Pancreas (tissue), 10 donors: ENCODE measurements at regions not wholly inside any gene's neighbourhood (a gene's known extent, or its start where the extent isn't known, plus 50 kb on each side); places are given as distances from the start of the nearest gene placed in this dataset.

Source experiments
- ATAC-seq, 4 donors: fragments of 200-7000 bp; cut with Tn5 transposase; one replicate each; pipeline versions ENCODE4 v1.8.0 to v1.9.1; 2020; ENCODE audit warnings: mild to moderate bottlenecking in 4 of 4, moderate library complexity in 4 of 4
- DNase-seq, 6 donors: peaks; one replicate each; pipeline ENCODE4 v3.0.0-alpha.2; 2020
- FAIRE-seq: peaks from 2 replicates; lab custom pipeline; 2012; peaks lifted over from hg19 to GRCh38; lab: Jason Lieb, UNC
- H3K27ac ChIP-seq, 4 donors: fragments of 200-600 bp; sonication (generic); 1 replicate in 3 of 4; 2 replicates in 1 of 4; pipeline versions ENCODE4 v1.5.0 to v1.8.0; 2020
- H3K27me3 ChIP-seq, 4 donors: fragments of 200-600 bp; one replicate each; pipeline ENCODE4 v1.8.0; 2021
- H3K36me3 ChIP-seq, 3 donors: fragments of 200-600 bp; sonication (generic) in 1 of 3; one replicate each; pipeline versions ENCODE4 v1.5.0 to v1.8.0; 2020 to 2021
- H3K4me1 ChIP-seq, 3 donors: fragments of 200-600 bp; one replicate each; pipeline ENCODE4 v1.8.0; 2021
- H3K4me3 ChIP-seq, 4 donors: fragments of 200-600 bp; sonication (generic) in 2 of 4; one replicate each; pipeline versions ENCODE4 v1.5.0 to v1.8.0; 2020 to 2021
- H3K9me3 ChIP-seq, 4 donors: fragments of 200-600 bp; one replicate each; pipeline ENCODE4 v1.8.0; 2021
- WGBS, 2 donors: extraction: QIAGEN DNeasy Blood & Tissue Kit; methylation state at CpG; one replicate each; pipeline ENCODE4 v1.1.7; 2013; 5-methylcytosine and 5-hydroxymethylcytosine counted together
- intact Hi-C, 3 donors: fragments of 100-400 bp; cut with DNase I; formaldehyde crosslinking; loops; one replicate each; pipeline versions ENCODE4 v1.11.1 to v1.14.2; 2022
- TF ChIP-seq, protein P1 (sequence below), 4 donors: fragments of 200-600 bp; sonication (generic) in 3 of 4; IDR thresholded peaks; one replicate each; pipeline versions ENCODE4 v1.5.0 to v1.8.0; 2021; ENCODE audit warnings: antibody characterized with exemption in 4 of 4
- donor health status: healthy with polysubstance abuse.
- donor health status: DM: no; HTN: no; CAD: no; lungs with moderate emphysema.
- donor health status: DM: no; HTN: no; CAD: no.
- donor health status: control.
- donor health status: control.
- donor health status: Bipolar disorder and iron deficiency.
- donor health status: DM: yes; HTN: yes; CAD: no.
- donor health status: DM: no; HTN: no; CAD: no.
- donor health status: DM: no; HTN: no; CAD: no.
- donor health status: DM: yes; HTN: yes; CAD: no.

DNA sequence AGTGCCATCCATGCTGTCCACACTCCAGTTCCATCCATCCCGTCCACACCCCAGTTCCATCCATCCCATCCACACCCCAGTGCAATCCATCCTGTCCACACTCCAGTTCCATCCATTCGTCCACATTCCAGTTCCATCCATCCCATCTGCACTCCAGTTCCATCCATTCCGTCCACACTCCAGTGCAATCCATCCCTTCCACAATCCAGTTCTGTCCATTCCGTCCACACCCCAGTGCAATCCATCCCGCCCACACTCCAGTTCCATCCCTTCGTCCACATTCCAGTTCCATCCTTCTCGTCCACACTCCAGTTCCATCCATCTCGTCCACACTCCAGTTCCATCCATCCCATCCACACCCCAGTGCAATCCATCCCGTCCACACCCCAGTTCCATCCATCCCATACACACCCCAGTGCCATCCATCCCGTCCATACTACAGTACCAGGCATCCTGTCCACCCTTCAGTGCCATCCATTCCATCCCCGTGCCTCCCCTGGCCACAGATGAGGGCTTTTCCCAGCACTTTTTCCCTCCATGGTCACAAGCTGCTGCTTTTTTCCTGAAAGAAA, 704.0 kb downstream of the BRD1 start:
- Histone ChIP-seq H3K4me3 (no peak overlapping the region), H3K27ac (no peak overlapping the region), H3K9me3 (no peaks in the 10 kb centered on the region), H3K27me3 (no peaks in the 10 kb centered on the region), H3K4me1 (peaks cover 0 to 11% (median 8%) of the 10 kb centered on the region in 3 donors), H3K36me3 (no peaks in the 10 kb centered on the region)
- intact Hi-C loops = no loop called here
- no peak for DNase-seq
- no peak for ATAC-seq
- WGBS, 2 donors = 78 to 82% methylated on average over 11 of the region's 11 CpGs
- TF ChIP-seq, protein P1, sequence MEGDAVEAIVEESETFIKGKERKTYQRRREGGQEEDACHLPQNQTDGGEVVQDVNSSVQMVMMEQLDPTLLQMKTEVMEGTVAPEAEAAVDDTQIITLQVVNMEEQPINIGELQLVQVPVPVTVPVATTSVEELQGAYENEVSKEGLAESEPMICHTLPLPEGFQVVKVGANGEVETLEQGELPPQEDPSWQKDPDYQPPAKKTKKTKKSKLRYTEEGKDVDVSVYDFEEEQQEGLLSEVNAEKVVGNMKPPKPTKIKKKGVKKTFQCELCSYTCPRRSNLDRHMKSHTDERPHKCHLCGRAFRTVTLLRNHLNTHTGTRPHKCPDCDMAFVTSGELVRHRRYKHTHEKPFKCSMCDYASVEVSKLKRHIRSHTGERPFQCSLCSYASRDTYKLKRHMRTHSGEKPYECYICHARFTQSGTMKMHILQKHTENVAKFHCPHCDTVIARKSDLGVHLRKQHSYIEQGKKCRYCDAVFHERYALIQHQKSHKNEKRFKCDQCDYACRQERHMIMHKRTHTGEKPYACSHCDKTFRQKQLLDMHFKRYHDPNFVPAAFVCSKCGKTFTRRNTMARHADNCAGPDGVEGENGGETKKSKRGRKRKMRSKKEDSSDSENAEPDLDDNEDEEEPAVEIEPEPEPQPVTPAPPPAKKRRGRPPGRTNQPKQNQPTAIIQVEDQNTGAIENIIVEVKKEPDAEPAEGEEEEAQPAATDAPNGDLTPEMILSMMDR (IDR thresholded peaks at IDR 0.05) = no peak
- no peak for FAIRE-seq

DNA sequence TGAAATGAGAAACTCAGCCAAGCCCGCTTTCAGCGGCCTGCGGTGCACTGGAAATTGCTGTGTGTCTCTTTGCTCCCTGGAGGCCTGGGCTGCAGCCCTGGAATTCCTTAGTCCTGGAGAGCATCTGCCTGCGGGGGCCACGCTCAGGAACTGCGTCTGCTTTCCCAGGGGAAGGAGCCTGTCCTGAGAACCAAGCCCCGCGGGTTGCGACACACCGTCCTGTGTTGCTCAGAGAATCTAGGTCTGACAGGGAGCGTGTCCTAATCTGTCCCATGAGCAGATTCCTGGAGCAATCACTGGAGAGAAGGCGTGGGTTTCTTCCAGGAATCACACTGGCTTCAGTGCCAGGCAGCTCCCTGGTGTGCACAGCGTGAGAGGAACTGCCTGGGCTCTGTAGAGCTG, 708.1 kb downstream of the BRD1 start:
- intact Hi-C loops = no loop called here
- H3K4me1 ChIP-seq = peaks cover 0 to 4% (median 3%) of the 10 kb centered on the region in 3 donors
- WGBS, 2 donors = 70 to 74% methylated on average over 13 of the region's 13 CpGs
- no peaks in the 10 kb centered on the region for H3K36me3 ChIP-seq
- FAIRE-seq = no peak
- no peak overlapping the region for H3K27ac ChIP-seq
- DNase-seq = no peak
- TF ChIP-seq, protein P1 (IDR thresholded peaks at IDR 0.05) = no peak
- peak in 1 of 4 donors; percentile 38 for ATAC-seq
- H3K9me3 ChIP-seq = no peaks in the 10 kb centered on the region
- no peaks in the 10 kb centered on the region for H3K27me3 ChIP-seq
- H3K4me3 ChIP-seq = no peak overlapping the region

DNA sequence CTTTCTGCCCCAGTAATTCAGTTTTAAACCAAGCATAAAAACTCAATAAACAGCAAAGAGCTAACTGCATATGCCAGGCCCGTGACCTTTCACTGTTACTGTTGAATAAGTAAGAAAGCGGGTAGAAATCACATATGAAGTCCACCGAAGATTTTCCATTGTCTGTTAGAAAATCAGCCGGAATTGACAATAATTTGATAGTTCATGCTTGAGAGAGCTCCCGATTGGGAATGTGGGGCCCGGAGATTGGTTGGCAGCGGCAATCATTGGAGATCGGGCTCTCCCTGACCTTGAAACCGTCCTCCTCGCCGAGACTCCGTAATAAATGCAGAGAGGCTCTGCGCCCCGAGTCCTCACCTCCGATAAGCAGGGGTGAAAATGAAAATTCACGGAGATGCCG, 709.6 kb downstream of the BRD1 start:
- Histone ChIP-seq H3K27ac (no peak overlapping the region), H3K36me3 (no peaks in the 10 kb centered on the region), H3K4me3 (no peak overlapping the region), H3K4me1 (no peaks in the 10 kb centered on the region), H3K27me3 (no peaks in the 10 kb centered on the region), H3K9me3 (no peaks in the 10 kb centered on the region)
- no peak for DNase-seq
- intact Hi-C loops = no loop called here
- no peak for FAIRE-seq
- 88 to 93% methylated on average over 17 of the region's 17 CpGs for WGBS, 2 donors
- ATAC-seq = no peak
- TF ChIP-seq, protein P1 (IDR thresholded peaks at IDR 0.05) = no peak

DNA sequence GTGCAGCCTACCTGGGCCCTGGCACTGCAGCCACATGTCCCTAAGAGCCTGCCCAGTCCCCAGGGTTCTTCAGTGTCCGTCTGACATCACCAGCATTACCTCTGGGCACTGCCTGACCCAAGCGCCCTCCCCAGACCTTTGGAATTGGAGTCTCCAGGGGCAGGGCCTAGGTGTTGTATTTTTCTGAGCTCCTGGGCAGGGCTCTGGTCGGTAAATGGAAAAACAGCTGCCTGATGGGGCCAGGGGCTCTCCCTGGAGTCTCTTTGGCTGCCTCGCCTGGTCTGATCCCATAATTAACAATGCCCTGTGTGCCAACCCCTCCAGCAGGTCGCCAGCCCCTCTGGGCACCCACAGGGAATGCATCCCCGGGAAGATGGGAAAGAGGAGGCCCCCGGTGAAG, 710.2 kb downstream of the BRD1 start:
- H3K27ac ChIP-seq = no peak overlapping the region
- no peaks in the 10 kb centered on the region for H3K27me3 ChIP-seq
- WGBS, 2 donors = 72 to 77% methylated on average over 7 of the region's 7 CpGs
- no peak overlapping the region for H3K4me3 ChIP-seq
- no peaks in the 10 kb centered on the region for H3K4me1 ChIP-seq
- H3K36me3 ChIP-seq = no peaks in the 10 kb centered on the region
- TF ChIP-seq, protein P1 (IDR thresholded peaks at IDR 0.05) = no peak
- intact Hi-C loops = no loop called here
- no peak for FAIRE-seq
- H3K9me3 ChIP-seq = no peaks in the 10 kb centered on the region
- no peak for DNase-seq
- no peak for ATAC-seq

DNA sequence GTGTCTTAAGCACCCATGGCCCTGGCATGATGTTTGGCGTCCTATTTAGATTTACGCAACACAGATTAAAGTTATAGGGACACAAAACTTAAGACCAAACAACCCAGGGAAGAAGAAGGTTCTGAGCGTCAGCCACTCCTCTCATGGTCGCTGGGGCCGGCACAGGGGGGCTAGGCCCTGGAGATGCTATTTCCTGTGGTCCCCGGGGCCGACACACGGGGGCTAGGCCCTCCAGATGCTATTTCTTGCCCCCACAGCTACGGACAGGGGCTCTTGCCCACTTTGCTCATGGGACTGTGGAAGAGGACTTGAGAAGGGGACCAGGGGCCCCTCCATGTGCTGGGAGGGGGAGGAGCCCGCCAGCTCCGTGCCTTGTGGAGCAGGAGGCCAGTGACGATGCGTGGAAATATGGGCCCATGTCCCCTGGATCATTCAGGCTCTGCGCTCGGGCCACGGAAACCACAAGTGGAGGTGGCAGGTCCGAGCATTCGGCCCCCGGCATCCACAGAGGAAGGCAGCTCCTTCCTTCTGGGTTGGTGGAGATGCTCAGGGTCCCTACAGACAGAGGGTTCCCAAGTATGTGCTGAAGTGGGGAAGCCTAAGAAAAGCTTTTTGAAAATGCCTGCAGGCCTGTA, 711.1 kb downstream of the BRD1 start:
- Histone ChIP-seq H3K9me3 (no peaks in the 10 kb centered on the region), H3K4me3 (no peak overlapping the region), H3K27ac (no peak overlapping the region), H3K36me3 (no peaks in the 10 kb centered on the region), H3K27me3 (no peaks in the 10 kb centered on the region), H3K4me1 (no peaks in the 10 kb centered on the region)
- DNase-seq = no peak
- WGBS, 2 donors = 83 to 88% methylated on average over 19 of the region's 19 CpGs
- no peak for FAIRE-seq
- TF ChIP-seq, protein P1 (IDR thresholded peaks at IDR 0.05) = no peak
- ATAC-seq = no peak
- intact Hi-C loops = no loop called here
